ENCODE measurements at regions not wholly inside any gene's neighbourhood (a gene's known extent, or its start where the extent isn't known, plus 50 kb on each side); places are given as distances from the start of the nearest gene placed in this dataset.

GRCh38 chr1:57520743-57521515, 97.1 kb upstream of the DAB1 start:
- CTCF ChIA-PET, result no interaction called here
- H3K4me3 ChIP-seq (replicated peaks in 1 of 2; ENCODE audit: low read depth in 1 of 2, low read length in 2 of 2), result no peak overlapping the region
- no TSS peak for BruUV-seq (replicated peaks)
- TF ChIP-seq EGR1 (IDR thresholded peaks at IDR 0.05; ENCODE audit: low read depth) (no peak), EZH2 (IDR thresholded peaks at IDR 0.05) (no peak), SP1 (IDR thresholded peaks at IDR 0.05; ENCODE audit: low read depth) (no peak)
- no peaks in the 10 kb centered on the region; a peak in 1 of 4 replicates for H3K9me3 ChIP-seq (ENCODE audit: control insufficient read depth in 1 of 2, insufficient read depth in 1 of 2, low read depth in 1 of 2, low read length in 2 of 2)
- no peak overlapping the region for H3K9ac ChIP-seq (ENCODE audit: low read length)
- no peaks in the 10 kb centered on the region for H3K36me3 ChIP-seq (ENCODE audit: control insufficient read depth in 1 of 2, insufficient read depth in 2 of 2, low read length in 2 of 2)
- no peak overlapping the region for H3K4me2 ChIP-seq (ENCODE audit: low read length)
- no peaks in the 10 kb centered on the region for H3K79me2 ChIP-seq (ENCODE audit: insufficient read depth, low read length)
- no peaks in the 10 kb centered on the region for H4K20me1 ChIP-seq (ENCODE audit: insufficient read depth)
- RAD21 ChIA-PET (ENCODE audit: low non-redundant PET in 1 of 2, low total read pairs in 2 of 2, uncharacterized antibody in 2 of 2, unreplicated experiment in 2 of 2), result no interaction called here
- H2AFZ ChIP-seq (ENCODE audit: low read depth, low read length, poor library complexity, severe bottlenecking), result no peak overlapping the region
- no peak overlapping the region for H3K27ac ChIP-seq (ENCODE audit: low read depth, low read length)
- intact Hi-C loops (cut with micrococcal nuclease), result no loop called here
- H3K4me1 ChIP-seq (ENCODE audit: control insufficient read depth in 1 of 2, insufficient read depth in 2 of 2, low read length in 2 of 2), result no peaks in the 10 kb centered on the region
- DNase-seq (ENCODE audit: low read depth, low spot score) (no peak), ATAC-seq (no peak)
- POLR2A ChIA-PET, result no interaction called here
- H3K9me2 ChIP-seq (ENCODE audit: insufficient read depth), result no peaks in the 10 kb centered on the region
- H3K27me3 ChIP-seq (ENCODE audit: insufficient read depth, low read length), result no peaks in the 10 kb centered on the region

- Histone ChIP-seq H4K20me1 (ENCODE audit: insufficient read depth) (no peaks in the 10 kb centered on the region), H3K27me3 (ENCODE audit: insufficient read depth, low read length) (no peaks in the 10 kb centered on the region), H3K9me2 (ENCODE audit: insufficient read depth) (no peaks in the 10 kb centered on the region), H3K4me1 (ENCODE audit: control insufficient read depth in 1 of 2, insufficient read depth in 2 of 2, low read length in 2 of 2) (no peaks in the 10 kb centered on the region), H3K4me2 (ENCODE audit: low read length) (no peak overlapping the region), H3K9ac (ENCODE audit: low read length) (no peak overlapping the region), H3K36me3 (ENCODE audit: control insufficient read depth in 1 of 2, insufficient read depth in 2 of 2, low read length in 2 of 2) (no peaks in the 10 kb centered on the region), H2AFZ (ENCODE audit: low read depth, low read length, poor library complexity, severe bottlenecking) (no peak overlapping the region), H3K9me3 (ENCODE audit: control insufficient read depth in 1 of 2, insufficient read depth in 1 of 2, low read depth in 1 of 2, low read length in 2 of 2) (no peaks in the 10 kb centered on the region; a peak in 1 of 4 replicates), H3K79me2 (ENCODE audit: insufficient read depth, low read length) (no peaks in the 10 kb centered on the region), H3K27ac (ENCODE audit: low read depth, low read length) (no peak overlapping the region), H3K4me3 (replicated peaks in 1 of 2; ENCODE audit: low read depth in 1 of 2, low read length in 2 of 2) (no peak overlapping the region)
- intact Hi-C loops (cut with micrococcal nuclease), result no loop called here
- CTCF ChIA-PET, result no interaction called here
- no TSS peak for BruUV-seq (replicated peaks)
- no peak for ATAC-seq
- POLR2A ChIA-PET, result no interaction called here
- RAD21 ChIA-PET (ENCODE audit: low non-redundant PET in 1 of 2, low total read pairs in 2 of 2, uncharacterized antibody in 2 of 2, unreplicated experiment in 2 of 2), result no interaction called here
- DNase-seq (ENCODE audit: low read depth, low spot score), result no peak
- no peak for TF ChIP-seq ZFX (IDR thresholded peaks at IDR 0.05)
- TF ChIP-seq CBX3 (IDR thresholded peaks at IDR 0.05; ENCODE audit: low read depth), result no peak
- no peak for TF ChIP-seq POLR2AphosphoS5 (IDR thresholded peaks at IDR 0.05; ENCODE audit: low read depth, low read length)
- TF ChIP-seq FOSL1 (IDR thresholded peaks at IDR 0.05; ENCODE audit: low read depth), result no peak
- no peak for TF ChIP-seq ZBTB33 (IDR thresholded peaks at IDR 0.05; ENCODE audit: extremely low read depth, insufficient replicate concordance, low read length)
- no peak for TF ChIP-seq ZNF274 (IDR thresholded peaks at IDR 0.05; ENCODE audit: low read depth, low read length)
- TF ChIP-seq EZH2phosphoT487 (IDR thresholded peaks at IDR 0.05; ENCODE audit: borderline replicate concordance), result no peak
- TF ChIP-seq CTCF (IDR thresholded peaks at IDR 0.05 in 2 of 3, conservative IDR thresholded peaks at IDR 0.05 in 1 of 3; ENCODE audit: borderline replicate concordance in 1 of 3, insufficient read depth in 1 of 3, low read depth in 2 of 3, low read length in 2 of 3), result no peak
- no peak for TF ChIP-seq ATF3 (IDR thresholded peaks at IDR 0.05)
- no peak for TF ChIP-seq EZH2 (IDR thresholded peaks at IDR 0.05)
- TF ChIP-seq CEBPB (IDR thresholded peaks at IDR 0.05; ENCODE audit: low read depth), result no peak
- TF ChIP-seq RAD21 (IDR thresholded peaks at IDR 0.05; ENCODE audit: low read depth), result no peak
- no peak for TF ChIP-seq MAX (IDR thresholded peaks at IDR 0.05)
- TF ChIP-seq SIN3A (IDR thresholded peaks at IDR 0.05; ENCODE audit: low read depth), result no peak
- TF ChIP-seq YY1 (IDR thresholded peaks at IDR 0.05; ENCODE audit: extremely low read depth, insufficient replicate concordance, low read depth, low read length), result no peak
- no peak for TF ChIP-seq POLR2A (IDR thresholded peaks at IDR 0.05; ENCODE audit: borderline replicate concordance, extremely low read depth, insufficient read depth, insufficient read length)
- TF ChIP-seq EGR1 (IDR thresholded peaks at IDR 0.05; ENCODE audit: low read depth), result no peak
Observed at GRCh38 chr1:57518496-57518895, 94.6 kb upstream of the DAB1 start.
